HepG2 (cell line): ENCODE measurements at regions not wholly inside any gene's neighbourhood (a gene's known extent, or its start where the extent isn't known, plus 50 kb on each side); places are given as distances from the start of the nearest gene placed in this dataset.
"Not testable (repeated sequence)": the region's sequence is repeated elsewhere in the genome, so short reads cannot be mapped to it uniquely, and the experiment has no call there.

Experiments used
- ARNT ChIP-seq: fragments of 450-650 bp; IDR thresholded peaks from 2 replicates; pipeline ENCODE4 v1.6.1; 2017
- ATM ChIP-seq: fragments of 450-650 bp; IDR thresholded peaks from 2 replicates; pipeline ENCODE4 v1.7.1; 2017; ENCODE audit warnings: mild to moderate bottlenecking, borderline replicate concordance
- FOXC1 ChIP-seq: sonication (generic); formaldehyde crosslinking; IDR thresholded peaks from 2 replicates; pipeline ENCODE4 v1.8.0; 2022; ENCODE audit warnings: mild to moderate bottlenecking, missing genetic modification reagents, borderline replicate concordance
- MAZ ChIP-seq, 2 experiments: sonication (generic) in 1 of 2; formaldehyde crosslinking in 1 of 2; IDR thresholded peaks; 2 replicates each; pipeline versions ENCODE4 v1.5.0 to v1.6.1; 2012 to 2020; ENCODE audit warnings: low read depth in 2 of 2, mild to moderate bottlenecking in 2 of 2, borderline replicate concordance in 1 of 2, improper control_type of control experiment in 1 of 2, low read length in 1 of 2, missing genetic modification reagents in 1 of 2, moderate library complexity in 1 of 2
- NBN ChIP-seq: fragments of 450-650 bp; conservative IDR thresholded peaks from 2 replicates; pipeline ENCODE4 v1.6.1; 2017
- NFIB ChIP-seq: sonication (generic); formaldehyde crosslinking; IDR thresholded peaks from 2 replicates; pipeline ENCODE4 v1.9.0; 2021; ENCODE audit warnings: missing genetic modification reagents, mild to moderate bottlenecking, borderline replicate concordance
- RAD21 ChIP-seq: fragments of 450-650 bp; formaldehyde crosslinking; IDR thresholded peaks from 2 replicates; pipeline ENCODE4 v1.5.0; 2020; ENCODE audit warnings: mild to moderate bottlenecking
- RFXAP ChIP-seq: sonication (generic); formaldehyde crosslinking; IDR thresholded peaks from 2 replicates; pipeline ENCODE4 v1.4.0; 2020; ENCODE audit warnings: missing genetic modification reagents, borderline replicate concordance
- SETDB1 ChIP-seq: sonication (generic); formaldehyde crosslinking; IDR thresholded peaks from 2 replicates; pipeline ENCODE4 v1.5.1; 2020; ENCODE audit warnings: missing genetic modification reagents, mild to moderate bottlenecking, borderline replicate concordance
- ZNF234 ChIP-seq: sonication (generic); formaldehyde crosslinking; conservative IDR thresholded peaks from 2 replicates; pipeline ENCODE4 v1.5.1; 2020; ENCODE audit warnings: mild to moderate bottlenecking, missing genetic modification reagents
- TF ChIP-seq, protein P1 (sequence below): sonication (generic); formaldehyde crosslinking; IDR thresholded peaks from 2 replicates; pipeline ENCODE4 v1.8.1; 2022; ENCODE audit warnings: low read depth, mild to moderate bottlenecking, missing genetic modification reagents
- TF ChIP-seq, protein P2 (sequence below): sonication (generic); formaldehyde crosslinking; IDR thresholded peaks from 2 replicates; pipeline ENCODE4 v1.5.1; 2020; ENCODE audit warnings: missing genetic modification reagents, mild to moderate bottlenecking, borderline replicate concordance
- TF ChIP-seq, protein P3 (sequence below): sonication (generic); formaldehyde crosslinking; IDR thresholded peaks from 2 replicates; pipeline ENCODE4 v1.4.0; 2020; ENCODE audit warnings: mild to moderate bottlenecking, missing genetic modification reagents
- TF ChIP-seq, protein P4 (sequence below): sonication (generic); formaldehyde crosslinking; IDR thresholded peaks from 2 replicates; pipeline ENCODE4 v1.5.0; 2020; ENCODE audit warnings: mild to moderate bottlenecking, missing genetic modification reagents, moderate library complexity
- TF ChIP-seq, protein P5 (sequence below): sonication (generic); formaldehyde crosslinking; conservative IDR thresholded peaks from 2 replicates; pipeline ENCODE4 v1.8.1; 2023; ENCODE audit warnings: missing genetic modification reagents
- TF ChIP-seq, protein P6 (sequence below): IDR thresholded peaks from 2 replicates; pipeline ENCODE4 v1.6.1; 2016; ENCODE audit warnings: missing compliant biosample characterization, missing genetic modification reagents, borderline replicate concordance

DNA sequence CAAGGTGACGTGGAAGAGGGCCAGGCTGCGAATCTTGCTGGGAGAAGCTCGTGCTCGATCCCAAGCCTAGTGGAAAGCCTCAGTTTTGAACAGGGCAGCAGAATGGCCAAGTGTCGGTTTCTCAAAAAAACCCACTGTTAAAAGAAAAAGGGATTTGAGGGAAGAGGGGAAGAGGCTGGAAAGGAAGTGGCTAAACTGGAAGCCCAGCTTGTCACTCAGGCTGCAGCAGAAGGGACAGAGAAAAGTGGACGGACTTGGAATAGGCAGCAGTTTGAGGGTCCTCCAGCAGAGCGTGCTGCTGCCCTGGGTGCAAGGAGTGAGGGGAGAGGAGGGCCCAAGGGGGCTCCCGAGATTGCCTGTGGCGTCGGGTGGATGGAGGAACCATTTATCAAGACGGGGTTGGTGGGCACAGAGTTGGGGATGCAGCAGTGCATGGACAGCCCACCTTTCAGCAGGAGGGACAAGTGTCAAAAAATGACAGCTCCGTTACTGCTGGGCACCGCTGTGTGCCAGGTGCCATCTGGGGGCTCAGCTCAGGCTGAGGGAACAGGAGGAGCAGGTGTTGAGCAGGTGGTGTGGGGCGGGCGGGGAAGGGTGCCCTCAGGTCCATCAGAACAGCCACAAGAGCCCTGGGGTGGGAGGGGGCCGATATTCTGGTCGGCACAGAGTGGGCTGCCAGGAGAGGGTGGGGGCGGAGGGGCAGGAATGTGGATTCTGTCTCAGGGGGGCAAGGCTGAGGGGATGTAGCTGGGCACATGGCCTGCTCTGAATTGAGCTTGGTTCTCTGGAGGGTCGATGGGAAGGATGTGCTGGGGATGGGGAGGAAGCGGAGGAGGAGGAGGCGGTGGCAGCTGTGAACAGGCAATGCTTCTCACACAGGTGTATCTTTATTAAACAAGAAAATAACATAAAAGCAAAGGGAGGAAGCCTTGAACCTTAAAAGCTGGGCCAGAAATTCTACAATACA lies 73.1 kb upstream of the METTL9 start (continued):
- TF ChIP-seq, protein P1, sequence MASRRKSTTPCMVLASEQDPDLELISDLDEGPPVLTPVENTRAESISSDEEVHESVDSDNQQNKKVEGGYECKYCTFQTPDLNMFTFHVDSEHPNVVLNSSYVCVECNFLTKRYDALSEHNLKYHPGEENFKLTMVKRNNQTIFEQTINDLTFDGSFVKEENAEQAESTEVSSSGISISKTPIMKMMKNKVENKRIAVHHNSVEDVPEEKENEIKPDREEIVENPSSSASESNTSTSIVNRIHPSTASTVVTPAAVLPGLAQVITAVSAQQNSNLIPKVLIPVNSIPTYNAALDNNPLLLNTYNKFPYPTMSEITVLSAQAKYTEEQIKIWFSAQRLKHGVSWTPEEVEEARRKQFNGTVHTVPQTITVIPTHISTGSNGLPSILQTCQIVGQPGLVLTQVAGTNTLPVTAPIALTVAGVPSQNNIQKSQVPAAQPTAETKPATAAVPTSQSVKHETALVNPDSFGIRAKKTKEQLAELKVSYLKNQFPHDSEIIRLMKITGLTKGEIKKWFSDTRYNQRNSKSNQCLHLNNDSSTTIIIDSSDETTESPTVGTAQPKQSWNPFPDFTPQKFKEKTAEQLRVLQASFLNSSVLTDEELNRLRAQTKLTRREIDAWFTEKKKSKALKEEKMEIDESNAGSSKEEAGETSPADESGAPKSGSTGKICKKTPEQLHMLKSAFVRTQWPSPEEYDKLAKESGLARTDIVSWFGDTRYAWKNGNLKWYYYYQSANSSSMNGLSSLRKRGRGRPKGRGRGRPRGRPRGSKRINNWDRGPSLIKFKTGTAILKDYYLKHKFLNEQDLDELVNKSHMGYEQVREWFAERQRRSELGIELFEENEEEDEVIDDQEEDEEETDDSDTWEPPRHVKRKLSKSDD (CRISPR knock-in tag): 0 out of 2 replicates have a peak, but pooled peaks have one; percentile 14
- TF ChIP-seq FOXC1 (CRISPR knock-in tag) (peak; percentile 71; the same call in 1 of the 2 replicates), NBN (0 out of 2 replicates have a peak, but pooled peaks have one; percentile 30), ARNT (peak; percentile 43; the same call in 1 of the 2 replicates), SETDB1 (CRISPR knock-in tag) (0 out of 2 replicates have a peak, but pooled peaks have one; percentile 21), ZNF234 (CRISPR knock-in tag) (0 out of 2 replicates have a peak, but pooled peaks have one; percentile 6), ATM (peak; percentile 21; the same call in 1 of the 2 replicates), RAD21 (CRISPR knock-in tag) (peak; percentile 51; the same call in 1 of the 2 replicates), RFXAP (CRISPR knock-in tag) (peak; percentile 27; the same call in 1 of the 2 replicates), NFIB (peak; percentile 88; the same call in 1 of the 2 replicates), MAZ (IDR thresholded peaks at IDR 0.05; ENCODE audit: borderline replicate concordance, low read depth, low read length) (peak; percentile 57)
- TF ChIP-seq, protein P2, sequence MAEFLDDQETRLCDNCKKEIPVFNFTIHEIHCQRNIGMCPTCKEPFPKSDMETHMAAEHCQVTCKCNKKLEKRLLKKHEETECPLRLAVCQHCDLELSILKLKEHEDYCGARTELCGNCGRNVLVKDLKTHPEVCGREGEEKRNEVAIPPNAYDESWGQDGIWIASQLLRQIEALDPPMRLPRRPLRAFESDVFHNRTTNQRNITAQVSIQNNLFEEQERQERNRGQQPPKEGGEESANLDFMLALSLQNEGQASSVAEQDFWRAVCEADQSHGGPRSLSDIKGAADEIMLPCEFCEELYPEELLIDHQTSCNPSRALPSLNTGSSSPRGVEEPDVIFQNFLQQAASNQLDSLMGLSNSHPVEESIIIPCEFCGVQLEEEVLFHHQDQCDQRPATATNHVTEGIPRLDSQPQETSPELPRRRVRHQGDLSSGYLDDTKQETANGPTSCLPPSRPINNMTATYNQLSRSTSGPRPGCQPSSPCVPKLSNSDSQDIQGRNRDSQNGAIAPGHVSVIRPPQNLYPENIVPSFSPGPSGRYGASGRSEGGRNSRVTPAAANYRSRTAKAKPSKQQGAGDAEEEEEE: 0 out of 2 replicates have a peak, but pooled peaks have one; percentile 39
- TF ChIP-seq, protein P3, sequence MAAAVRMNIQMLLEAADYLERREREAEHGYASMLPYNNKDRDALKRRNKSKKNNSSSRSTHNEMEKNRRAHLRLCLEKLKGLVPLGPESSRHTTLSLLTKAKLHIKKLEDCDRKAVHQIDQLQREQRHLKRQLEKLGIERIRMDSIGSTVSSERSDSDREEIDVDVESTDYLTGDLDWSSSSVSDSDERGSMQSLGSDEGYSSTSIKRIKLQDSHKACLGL (CRISPR knock-in tag): 0 out of 2 replicates have a peak, but pooled peaks have one; percentile 2
- TF ChIP-seq, protein P4, sequence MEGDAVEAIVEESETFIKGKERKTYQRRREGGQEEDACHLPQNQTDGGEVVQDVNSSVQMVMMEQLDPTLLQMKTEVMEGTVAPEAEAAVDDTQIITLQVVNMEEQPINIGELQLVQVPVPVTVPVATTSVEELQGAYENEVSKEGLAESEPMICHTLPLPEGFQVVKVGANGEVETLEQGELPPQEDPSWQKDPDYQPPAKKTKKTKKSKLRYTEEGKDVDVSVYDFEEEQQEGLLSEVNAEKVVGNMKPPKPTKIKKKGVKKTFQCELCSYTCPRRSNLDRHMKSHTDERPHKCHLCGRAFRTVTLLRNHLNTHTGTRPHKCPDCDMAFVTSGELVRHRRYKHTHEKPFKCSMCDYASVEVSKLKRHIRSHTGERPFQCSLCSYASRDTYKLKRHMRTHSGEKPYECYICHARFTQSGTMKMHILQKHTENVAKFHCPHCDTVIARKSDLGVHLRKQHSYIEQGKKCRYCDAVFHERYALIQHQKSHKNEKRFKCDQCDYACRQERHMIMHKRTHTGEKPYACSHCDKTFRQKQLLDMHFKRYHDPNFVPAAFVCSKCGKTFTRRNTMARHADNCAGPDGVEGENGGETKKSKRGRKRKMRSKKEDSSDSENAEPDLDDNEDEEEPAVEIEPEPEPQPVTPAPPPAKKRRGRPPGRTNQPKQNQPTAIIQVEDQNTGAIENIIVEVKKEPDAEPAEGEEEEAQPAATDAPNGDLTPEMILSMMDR (CRISPR knock-in tag): peak; percentile 50
- TF ChIP-seq, protein P5, sequence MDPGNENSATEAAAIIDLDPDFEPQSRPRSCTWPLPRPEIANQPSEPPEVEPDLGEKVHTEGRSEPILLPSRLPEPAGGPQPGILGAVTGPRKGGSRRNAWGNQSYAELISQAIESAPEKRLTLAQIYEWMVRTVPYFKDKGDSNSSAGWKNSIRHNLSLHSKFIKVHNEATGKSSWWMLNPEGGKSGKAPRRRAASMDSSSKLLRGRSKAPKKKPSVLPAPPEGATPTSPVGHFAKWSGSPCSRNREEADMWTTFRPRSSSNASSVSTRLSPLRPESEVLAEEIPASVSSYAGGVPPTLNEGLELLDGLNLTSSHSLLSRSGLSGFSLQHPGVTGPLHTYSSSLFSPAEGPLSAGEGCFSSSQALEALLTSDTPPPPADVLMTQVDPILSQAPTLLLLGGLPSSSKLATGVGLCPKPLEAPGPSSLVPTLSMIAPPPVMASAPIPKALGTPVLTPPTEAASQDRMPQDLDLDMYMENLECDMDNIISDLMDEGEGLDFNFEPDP (CRISPR knock-in tag): 0 out of 2 replicates have a peak, but pooled peaks have one; percentile 86
- TF ChIP-seq, protein P6, sequence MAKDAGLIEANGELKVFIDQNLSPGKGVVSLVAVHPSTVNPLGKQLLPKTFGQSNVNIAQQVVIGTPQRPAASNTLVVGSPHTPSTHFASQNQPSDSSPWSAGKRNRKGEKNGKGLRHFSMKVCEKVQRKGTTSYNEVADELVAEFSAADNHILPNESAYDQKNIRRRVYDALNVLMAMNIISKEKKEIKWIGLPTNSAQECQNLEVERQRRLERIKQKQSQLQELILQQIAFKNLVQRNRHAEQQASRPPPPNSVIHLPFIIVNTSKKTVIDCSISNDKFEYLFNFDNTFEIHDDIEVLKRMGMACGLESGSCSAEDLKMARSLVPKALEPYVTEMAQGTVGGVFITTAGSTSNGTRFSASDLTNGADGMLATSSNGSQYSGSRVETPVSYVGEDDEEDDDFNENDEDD (CRISPR knock-in tag): peak; percentile 17; the same call in 1 of the 2 replicates
- not testable (repeated sequence) for TF ChIP-seq MAZ (CRISPR knock-in tag; IDR thresholded peaks at IDR 0.05; ENCODE audit: low read depth)
